GM12878 (cell line): ENCODE measurements at regions not wholly inside any gene's neighbourhood (a gene's known extent, or its start where the extent isn't known, plus 50 kb on each side); places are given as distances from the start of the nearest gene placed in this dataset.

ENCODE experiments used
- ATAC-seq: fragments of 200-7000 bp; cut with Tn5 transposase; 3 replicates; pipeline ENCODE4 v1.9.1; 2020; ENCODE audit warnings: mild to moderate bottlenecking, moderate library complexity
- BruUV-seq: library from RNA; stranded (reverse); fragments of 400-500 nt; replicated peaks from 2 replicates; lab custom pipeline; 2021; lab: Mats Ljungman, UMichigan
- CTCF ChIA-PET: fragments of 300-600 bp; sonication (Branson Sonifier 250); formaldehyde crosslinking; extraction: SDS; loops from one replicate; lab custom pipeline; 2021; ENCODE audit warnings: inconsistent platforms; lab: Yijun Ruan, JAX
- POLR2A ChIA-PET: fragments of 350-600 bp; formaldehyde crosslinking; extraction: SDS; loops from one replicate; lab custom pipeline; 2021; ENCODE audit warnings: inconsistent platforms; lab: Charles Lee
- RAD21 ChIA-PET: fragments of 300-600 bp; sonication (Branson Sonifier 250); formaldehyde crosslinking; loops from one replicate; lab custom pipeline; 2023; ENCODE audit warnings: antibody characterized with exemption; ENCODE audit not compliant: unreplicated experiment; lab: Charles Lee
- SMC1A ChIA-PET: fragments of 300-600 bp; sonication (Branson Sonifier 250); formaldehyde crosslinking; loops from one replicate; lab custom pipeline; 2023; ENCODE audit not compliant: unreplicated experiment, uncharacterized antibody; lab: Charles Lee
- DNase-seq: peaks from one replicate; pipeline ENCODE4 v3.0.0-alpha.2; 2011; ENCODE audit warnings: low read depth, low spot score
- FAIRE-seq: peaks from 3 replicates; lab custom pipeline; 2011; peaks lifted over from hg19 to GRCh38; lab: Jason Lieb, UNC
- H2AFZ ChIP-seq: 2 replicates; pipeline ENCODE4 v1.6.0; 2011; ENCODE audit warnings: low read depth, low read length, control low read depth; ENCODE audit not compliant: control insufficient read depth
- H3K27ac ChIP-seq: 2 replicates; pipeline ENCODE4 v1.5.1; 2011; ENCODE audit warnings: control low read depth; ENCODE audit not compliant: control insufficient read depth, insufficient read depth
- H3K27me3 ChIP-seq, 2 experiments: replicated peaks in 1 of 2; 2 replicates each; pipeline versions ENCODE4 v1.6.0 to v1.6.1; 2011; ENCODE audit warnings: low read length in 1 of 2; ENCODE audit not compliant: control insufficient read depth in 2 of 2, insufficient read depth in 2 of 2
- H3K36me3 ChIP-seq, 2 experiments: 2 replicates each; pipeline ENCODE4 v1.5.1; 2011; ENCODE audit warnings: low read length in 1 of 2; ENCODE audit not compliant: control insufficient read depth in 2 of 2, insufficient read depth in 2 of 2
- H3K4me1 ChIP-seq: 2 replicates; pipeline ENCODE4 v1.6.1; 2011; ENCODE audit warnings: mild to moderate bottlenecking, low read length, moderate library complexity, mixed read lengths; ENCODE audit not compliant: control insufficient read depth, insufficient read depth
- H3K4me2 ChIP-seq: 2 replicates; pipeline ENCODE4 v1.6.0; 2011; ENCODE audit warnings: control low read depth; ENCODE audit not compliant: control insufficient read depth, insufficient read depth
- H3K4me3 ChIP-seq: fragments of 200-600 bp; sonication (generic); 2 replicates; pipeline ENCODE4 v1.5.1; 2016
- H3K79me2 ChIP-seq: 2 replicates; pipeline ENCODE4 v1.6.0; 2011; ENCODE audit warnings: low read length; ENCODE audit not compliant: control insufficient read depth, insufficient read depth
- H3K9ac ChIP-seq: 2 replicates; pipeline ENCODE4 v1.8.0; 2011; ENCODE audit warnings: low read length, control low read depth, mixed read lengths; ENCODE audit not compliant: control insufficient read depth, insufficient read depth
- H3K9me3 ChIP-seq: replicated peaks from 3 replicates; pipeline ENCODE4 v1.5.1; 2011; ENCODE audit warnings: mild to moderate bottlenecking, low read length; ENCODE audit not compliant: control insufficient read depth, insufficient read depth
- H4K20me1 ChIP-seq: 2 replicates; pipeline ENCODE4 v1.6.0; 2011; ENCODE audit not compliant: control insufficient read depth, insufficient read depth
- BCL3 ChIP-seq: IDR thresholded peaks from 2 replicates; pipeline ENCODE4 v1.6.1; 2011; ENCODE audit warnings: borderline replicate concordance, low read depth, mild to moderate bottlenecking, moderate library complexity, low read length; ENCODE audit not compliant: insufficient read depth, poor library complexity, severe bottlenecking
- CHD4 ChIP-seq: fragments of 200-600 bp; sonication (generic); IDR thresholded peaks from 2 replicates; pipeline ENCODE4 v1.6.1; 2016; ENCODE audit warnings: mild to moderate bottlenecking
- CREM ChIP-seq: IDR thresholded peaks from 2 replicates; pipeline ENCODE4 v1.6.1; 2014; ENCODE audit warnings: antibody characterized with exemption, low read depth
- CTCF ChIP-seq, 3 experiments: IDR thresholded peaks in 2 of 3; conservative IDR thresholded peaks in 1 of 3; 2 replicates each; pipeline ENCODE4 v1.5.1; 2011; ENCODE audit warnings: low read depth in 3 of 3, low read length in 3 of 3, mild to moderate bottlenecking in 3 of 3, control low read depth in 2 of 3, moderate library complexity in 2 of 3, inconsistent platforms in 1 of 3, mixed read lengths in 1 of 3; ENCODE audit not compliant: control insufficient read depth in 2 of 3, insufficient read depth in 1 of 3; ENCODE audit errors: extremely low read depth in 1 of 3
- HDAC2 ChIP-seq: fragments of 200-600 bp; sonication (generic); IDR thresholded peaks from 2 replicates; pipeline ENCODE4 v1.6.1; 2017
- MAX ChIP-seq: IDR thresholded peaks from 2 replicates; pipeline ENCODE4 v1.6.1; 2012; ENCODE audit warnings: low read depth, low read length, improper control_type of control experiment
- MTA2 ChIP-seq: fragments of 450-650 bp; IDR thresholded peaks from 2 replicates; pipeline ENCODE4 v1.6.1; 2016; ENCODE audit warnings: low read depth, mild to moderate bottlenecking, moderate library complexity
- MXI1 ChIP-seq: fragments of 150-350 bp; IDR thresholded peaks from 2 replicates; pipeline ENCODE4 v1.6.1; 2011; ENCODE audit warnings: low read depth, mild to moderate bottlenecking, inconsistent platforms, low read length, improper control_type of control experiment
- NKRF ChIP-seq: fragments of 450-650 bp; conservative IDR thresholded peaks from 2 replicates; pipeline ENCODE4 v1.6.1; 2017; ENCODE audit warnings: mild to moderate bottlenecking, moderate library complexity
- POLR2AphosphoS5 ChIP-seq: IDR thresholded peaks from 2 replicates; pipeline ENCODE4 v1.6.1; 2011; ENCODE audit warnings: mild to moderate bottlenecking, low read length, inconsistent platforms
- PRDM15 ChIP-seq: fragments of 450-650 bp; formaldehyde crosslinking; IDR thresholded peaks from 2 replicates; pipeline ENCODE4 v1.4.0; 2020; ENCODE audit warnings: mild to moderate bottlenecking, moderate library complexity
- TAF1 ChIP-seq: IDR thresholded peaks from 2 replicates; pipeline ENCODE4 v1.6.1; 2011; ENCODE audit warnings: mild to moderate bottlenecking, low read depth, low read length, borderline replicate concordance
- ZBED1 ChIP-seq: IDR thresholded peaks from 2 replicates; pipeline ENCODE4 v1.6.1; 2016; ENCODE audit warnings: borderline replicate concordance
- ZNF622 ChIP-seq: fragments of 450-650 bp; IDR thresholded peaks from 2 replicates; pipeline ENCODE4 v1.6.1; 2017; ENCODE audit warnings: mild to moderate bottlenecking, inconsistent platforms
- WGBS: methylation state at CpG from one replicate; pipeline ENCODE4 v1.1.6; 2016; ENCODE audit warnings: low lambda C conversion rate; ENCODE audit not compliant: insufficient replicate concordance, insufficient coverage; ENCODE audit errors: missing lambda C conversion rate; 5-methylcytosine and 5-hydroxymethylcytosine counted together
- in situ Hi-C: fragments of 300-500 bp; cut with MboI; formaldehyde crosslinking; loops from 9 replicates; pipeline ENCODE4 v1.14.3; 2018; ENCODE audit warnings: mixed read lengths
- intact Hi-C: fragments of 100-400 bp; cut with micrococcal nuclease; formaldehyde crosslinking; loops from one replicate; pipeline ENCODE4 v1.14.2; 2022; ENCODE audit not compliant: unreplicated experiment

GRCh38 chr11:45385423-45385822 lies 99.3 kb upstream of the SYT13 start (continued):
- TF ChIP-seq CTCF (IDR thresholded peaks at IDR 0.05 in 2 of 3, conservative IDR thresholded peaks at IDR 0.05 in 1 of 3; ENCODE audit: control insufficient read depth in 2 of 3, extremely low read depth in 1 of 3, insufficient read depth in 1 of 3, low read depth in 3 of 3, low read length in 3 of 3) (no peak), MTA2 (no peak), ZNF622 (no peak), POLR2AphosphoS5 (no peak)
- TF ChIP-seq, all 136 proteins: peak for 0

GRCh38 chr11:45384711-45385241 lies 98.6 kb upstream of the SYT13 start:
- intact Hi-C loops: no loop called here
- no peaks in the 10 kb centered on the region for H3K4me1 ChIP-seq
- CTCF ChIA-PET: no interaction called here
- FAIRE-seq: no peak
- H3K4me3 ChIP-seq: no peak overlapping the region
- POLR2A ChIA-PET: no interaction called here
- no peaks in the 10 kb centered on the region for H3K36me3 ChIP-seq
- H3K9me3 ChIP-seq: no peaks in the 10 kb centered on the region
- RAD21 ChIA-PET: no interaction called here
- no peak overlapping the region for H2AFZ ChIP-seq
- no peaks in the 10 kb centered on the region; a peak in 1 of 4 replicates for H3K27me3 ChIP-seq
- in situ Hi-C loops: no loop called here
- no peak for ATAC-seq
- no peak overlapping the region for H3K4me2 ChIP-seq
- BruUV-seq: no TSS peak
- no peak overlapping the region for H3K27ac ChIP-seq
- 20% methylated on average over 10 of the region's 12 CpGs for WGBS
- H4K20me1 ChIP-seq: no peaks in the 10 kb centered on the region
- H3K9ac ChIP-seq: no peak overlapping the region
- H3K79me2 ChIP-seq: no peaks in the 10 kb centered on the region
- SMC1A ChIA-PET: no interaction called here
- no peak for DNase-seq
- TF ChIP-seq ZBED1: no peak
- TF ChIP-seq CREM: no peak
- TF ChIP-seq BCL3: no peak
- TF ChIP-seq MAX: no peak
- TF ChIP-seq NKRF: no peak
- no peak for TF ChIP-seq PRDM15 (CRISPR knock-in tag)
- no peak for TF ChIP-seq CHD4
- TF ChIP-seq TAF1: no peak
- TF ChIP-seq HDAC2: no peak
- TF ChIP-seq MXI1: no peak
